HG03066 (cell line): ENCODE measurements at regions not wholly inside any gene's neighbourhood (a gene's known extent, or its start where the extent isn't known, plus 50 kb on each side); places are given as distances from the start of the nearest gene placed in this dataset.
"Not testable (repeated sequence)": the region's sequence is repeated elsewhere in the genome, so short reads cannot be mapped to it uniquely, and the experiment has no call there.

Experiments used
- ATAC-seq: cut with Tn5 transposase; IDR thresholded peaks from one replicate; pipeline ENCODE4 v1.9.1; 2021; ENCODE audit warnings: low read depth; ENCODE audit not compliant: unreplicated experiment

DNA sequence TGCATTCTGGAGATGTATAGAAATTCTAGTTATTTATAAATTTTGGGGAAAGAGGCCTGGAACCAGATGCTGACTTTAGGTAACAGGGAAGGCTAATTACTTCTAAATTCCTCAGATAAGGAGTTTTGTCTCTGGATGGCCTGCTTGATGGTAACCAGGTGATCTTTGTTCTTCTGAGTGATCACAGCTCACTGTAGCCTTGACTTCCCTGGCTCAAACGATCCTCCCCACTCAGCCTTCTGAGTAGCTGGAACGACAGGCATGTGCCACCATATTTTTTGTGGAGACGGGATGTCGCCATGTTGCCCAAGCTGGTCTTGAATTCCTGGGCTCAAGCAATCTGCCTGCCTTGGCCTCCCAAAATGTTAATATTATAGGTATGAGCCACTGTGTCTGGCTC lies 54.4 kb upstream of the MSH6 start:
- ATAC-seq = no peak

DNA sequence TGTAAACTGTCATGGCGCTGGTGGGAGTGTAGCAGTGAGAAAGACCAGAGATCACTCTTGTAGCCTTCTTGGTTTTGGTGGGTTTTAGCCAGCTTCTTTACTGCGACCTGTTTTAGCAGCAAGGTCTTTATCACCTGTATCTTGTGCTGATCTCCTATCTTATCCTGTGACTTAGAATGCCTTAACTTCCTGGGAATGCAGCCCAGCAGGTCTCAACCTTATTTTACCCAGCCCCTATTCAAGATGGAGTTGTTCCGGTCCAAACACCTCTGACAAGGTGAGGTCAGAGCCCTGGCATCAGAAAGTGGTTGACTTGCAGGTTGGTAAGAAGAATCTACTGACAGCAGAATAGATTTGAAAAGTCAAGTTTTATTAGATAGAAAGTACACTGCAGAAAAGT lies 55.0 kb upstream of the MSH6 start:
- ATAC-seq = no peak

DNA sequence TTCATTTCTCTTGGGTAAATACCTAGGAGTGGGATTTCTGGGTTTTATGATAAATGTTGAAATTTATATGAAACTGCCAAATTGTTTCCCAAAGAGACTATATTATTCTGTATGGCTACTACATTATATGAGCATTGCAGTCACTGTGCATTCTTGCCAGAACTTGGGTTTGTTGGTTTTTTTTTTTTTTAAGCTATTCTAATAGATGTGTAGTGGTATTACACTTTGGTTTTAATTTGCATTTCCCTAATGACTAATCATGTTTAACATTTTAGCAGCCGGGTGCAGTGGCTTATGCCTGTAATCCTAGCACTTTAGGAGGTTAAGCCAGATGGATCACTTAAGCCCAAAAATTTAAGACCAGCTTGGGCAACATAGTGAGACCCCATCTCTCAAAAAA lies 56.0 kb upstream of the MSH6 start:
- ATAC-seq = not testable (repeated sequence)

DNA sequence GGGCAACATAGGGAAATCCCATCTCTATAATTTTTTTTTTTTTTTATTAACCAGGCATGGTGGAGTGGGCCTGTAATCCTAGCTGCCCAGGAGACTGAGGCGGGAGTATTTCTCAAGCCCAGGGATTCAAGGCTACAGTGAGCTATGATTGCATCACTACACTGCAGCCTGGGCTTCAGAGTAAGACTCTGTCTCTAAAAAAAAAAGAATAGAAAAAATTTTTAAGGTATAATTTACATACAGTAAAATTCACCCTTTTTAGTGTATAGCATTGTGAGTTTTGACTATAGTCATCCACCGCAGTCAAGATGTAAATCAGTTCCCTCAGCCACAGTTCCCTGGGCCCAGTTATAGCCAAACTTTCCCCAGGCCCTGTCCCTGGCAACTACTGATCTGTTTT lies 57.1 kb upstream of the MSH6 start:
- ATAC-seq = no peak

DNA sequence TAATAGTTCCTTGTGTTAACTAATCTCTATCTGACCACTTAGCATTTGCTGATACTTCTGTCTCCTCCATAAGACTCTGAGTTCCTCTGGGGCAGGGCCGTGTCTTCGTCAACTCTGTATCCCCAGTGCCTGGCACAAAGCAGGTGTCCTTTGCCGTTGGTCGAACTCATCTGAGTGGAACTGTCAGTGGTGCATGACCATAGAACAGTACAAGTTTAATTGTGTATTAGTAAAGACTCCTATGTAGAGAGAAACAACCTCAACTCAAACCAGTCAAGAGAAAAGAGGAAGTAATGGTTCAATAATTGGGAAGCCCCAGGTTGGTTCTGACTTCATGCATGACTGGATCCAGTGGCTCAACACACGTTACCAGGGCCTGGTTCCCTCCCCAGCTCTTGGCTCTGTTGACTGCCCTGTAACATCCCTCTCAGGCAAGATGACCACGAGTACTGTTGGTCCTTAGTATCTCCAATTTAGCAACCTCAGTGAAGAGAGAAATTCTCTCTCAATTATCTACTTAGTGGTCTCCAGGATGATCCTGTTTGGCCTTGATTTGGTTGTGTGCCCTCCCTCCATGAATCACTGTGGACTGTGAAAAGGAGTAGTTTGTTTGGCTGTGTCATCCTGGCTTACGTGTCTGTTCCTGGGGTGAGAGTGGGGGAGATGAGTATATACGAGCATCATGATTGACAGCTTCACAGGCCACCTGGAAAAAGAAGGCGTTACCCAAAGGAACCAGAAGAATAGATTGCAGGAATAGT lies 58.5 kb upstream of the MSH6 start:
- peak; percentile 86 for ATAC-seq

DNA sequence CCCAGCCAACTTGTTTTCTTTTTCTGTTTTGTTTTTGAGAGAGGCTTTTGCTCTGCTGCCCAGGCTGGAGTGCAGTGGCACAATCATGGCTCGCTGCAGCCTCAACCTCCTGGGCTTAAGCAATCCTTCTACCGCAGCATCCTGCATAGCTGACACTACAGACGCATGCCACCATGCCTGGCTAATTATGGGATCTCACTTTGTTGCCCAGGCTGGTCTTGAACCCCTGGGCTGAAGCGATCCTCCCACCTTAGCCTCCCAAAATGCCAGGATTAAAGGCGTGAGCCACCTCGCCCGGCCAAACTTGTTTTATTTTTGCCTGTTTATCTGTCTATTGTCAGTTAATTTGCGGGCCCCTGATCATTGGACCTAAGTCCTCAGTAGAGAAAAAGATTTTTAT lies 61.6 kb upstream of the MSH6 start:
- no peak for ATAC-seq

DNA sequence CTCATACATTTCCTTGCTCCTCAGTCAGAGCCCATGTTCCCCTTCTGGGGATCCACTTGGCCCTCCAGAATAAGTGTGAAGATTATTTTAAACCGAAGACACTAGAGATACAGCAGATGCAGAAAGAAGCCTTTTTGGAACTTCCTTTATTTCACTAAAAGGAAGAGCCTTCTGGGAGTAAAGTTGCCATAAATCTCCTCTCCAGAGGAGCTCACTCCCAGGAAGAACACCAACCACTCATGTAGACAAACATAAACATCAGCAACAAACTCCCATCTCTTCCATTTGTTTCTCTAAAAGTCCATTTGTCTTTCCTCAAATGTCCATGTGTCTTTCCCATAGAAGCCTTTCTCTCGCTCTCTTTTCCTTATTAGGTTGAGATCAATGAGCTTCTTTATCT lies 62.4 kb upstream of the MSH6 start:
- no peak for ATAC-seq

DNA sequence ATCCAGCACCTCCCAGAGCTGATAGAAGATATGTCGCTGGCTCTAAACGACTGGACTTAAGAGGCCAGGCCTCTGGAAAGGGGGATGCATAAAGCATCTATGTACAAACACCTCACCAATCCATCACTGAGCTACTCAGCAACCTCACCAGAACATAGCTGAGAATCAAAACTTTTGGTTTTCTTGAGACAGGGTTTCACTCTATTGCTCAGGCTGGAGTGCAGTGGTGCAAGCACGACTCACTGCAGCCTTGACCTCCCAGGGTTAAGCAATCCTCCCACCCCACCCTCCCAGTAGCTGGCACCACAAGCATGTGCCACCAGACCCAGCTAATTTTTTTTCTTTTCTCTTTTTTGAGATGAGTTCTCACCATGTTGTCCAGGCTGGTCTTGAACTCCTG lies 62.9 kb upstream of the MSH6 start:
- peak; percentile 24 for ATAC-seq

DNA sequence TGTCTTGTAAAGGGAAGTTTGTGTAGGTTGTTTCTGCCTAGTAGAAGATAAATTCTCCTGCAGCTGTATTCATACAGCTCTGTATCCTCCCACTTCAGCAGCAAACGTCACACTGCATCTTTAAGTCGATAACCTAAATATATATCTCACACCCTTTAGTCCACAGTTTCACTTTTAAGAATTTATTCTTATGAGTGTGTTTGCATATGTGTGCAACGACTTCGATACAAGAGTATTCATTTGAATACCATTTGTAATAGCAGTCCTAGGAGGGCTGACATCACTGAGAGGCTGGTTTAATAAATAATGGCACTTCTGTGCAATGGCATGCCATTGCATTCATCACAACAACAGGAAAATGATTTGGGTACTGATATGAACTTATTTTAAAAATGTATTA lies 63.8 kb upstream of the MSH6 start:
- ATAC-seq = peak; percentile 47

DNA sequence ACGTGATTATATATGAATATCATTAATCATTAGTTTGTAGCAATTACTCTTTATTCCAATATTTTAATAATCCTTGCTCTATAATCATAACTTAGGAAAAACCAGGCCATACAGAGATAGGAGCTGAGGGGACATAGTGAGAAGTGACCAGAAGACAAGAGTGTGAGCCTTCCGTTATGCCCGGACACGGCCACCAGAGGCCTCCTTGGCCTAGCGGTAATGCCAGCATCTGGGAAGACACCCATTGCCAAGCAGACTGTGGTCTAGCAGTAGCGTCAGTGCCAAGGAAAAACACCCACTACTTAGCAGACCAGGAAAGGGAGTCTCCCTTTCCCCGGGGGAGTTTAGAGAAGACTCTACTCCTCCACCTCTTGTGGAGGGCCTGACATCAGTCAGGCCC lies 66.6 kb upstream of the MSH6 start:
- ATAC-seq = not testable (repeated sequence)

DNA sequence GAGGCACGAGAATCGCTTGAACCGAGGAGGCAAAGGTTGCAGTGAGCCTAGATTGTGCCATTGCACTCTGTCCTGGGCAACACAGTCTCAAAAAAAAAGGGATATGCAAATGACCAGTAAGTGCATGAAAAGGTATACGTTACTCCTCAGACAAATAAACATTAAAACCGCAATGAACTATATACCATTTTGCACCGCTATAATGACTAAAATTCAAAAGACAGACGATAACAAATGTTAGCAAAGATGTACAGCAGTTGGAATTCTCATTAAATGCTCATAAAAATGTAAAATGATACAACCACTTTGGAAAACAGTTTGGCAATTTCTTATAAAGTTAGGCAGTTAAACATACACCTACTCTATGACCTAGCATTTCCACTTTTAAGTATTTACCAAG lies 67.4 kb upstream of the MSH6 start:
- ATAC-seq = no peak

DNA sequence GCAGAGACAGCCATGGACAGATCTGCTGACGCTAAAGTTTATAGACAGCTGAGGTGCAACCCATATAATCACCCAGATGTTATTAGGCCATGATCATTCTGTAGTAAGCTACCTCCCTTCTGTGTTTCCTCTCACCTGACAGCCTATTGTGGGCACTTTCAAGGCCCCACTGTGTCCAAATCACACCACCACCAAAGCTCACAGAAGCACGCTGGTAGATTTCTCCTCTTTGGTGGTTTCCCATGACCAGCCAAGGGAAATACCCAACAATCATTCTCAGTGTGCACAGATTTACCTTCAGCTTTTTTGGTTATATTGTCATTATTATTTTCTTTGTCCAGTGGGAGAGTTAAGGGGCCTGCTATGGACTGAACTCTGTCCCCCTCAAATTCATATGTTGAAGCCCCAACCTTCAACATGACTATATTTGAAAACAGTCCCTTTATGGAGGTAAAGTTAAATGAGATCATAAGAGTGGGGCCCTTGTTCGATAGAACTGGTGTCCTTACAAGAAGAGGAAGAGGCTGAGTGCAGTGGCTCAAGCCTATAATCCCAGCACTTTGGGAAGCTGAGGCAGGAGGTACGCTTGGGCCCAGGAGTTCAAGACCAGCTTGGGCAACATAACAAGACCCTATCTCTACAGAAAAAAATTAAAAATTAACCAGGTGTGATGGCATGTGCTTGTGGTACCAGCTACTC lies 74.0 kb upstream of the MSH6 start:
- ATAC-seq = no peak

DNA sequence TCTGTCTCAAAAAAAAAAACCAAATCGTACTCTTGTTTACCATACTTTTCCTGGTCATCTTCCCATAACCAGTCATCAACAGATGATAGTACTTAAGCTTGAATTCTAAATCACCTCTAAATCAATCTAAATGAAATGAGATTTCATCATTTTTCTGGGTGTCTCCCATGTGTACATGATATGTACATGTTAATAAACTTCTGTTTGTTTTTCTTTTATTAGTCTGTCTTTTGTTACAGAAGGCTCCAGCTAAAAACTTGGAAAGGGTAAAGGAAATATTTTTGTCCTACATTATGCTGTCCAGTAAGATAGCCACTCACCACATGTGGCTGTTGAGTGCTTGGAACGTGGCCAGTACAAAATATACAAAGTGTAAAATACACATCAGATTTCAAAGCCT lies 78.7 kb upstream of the MSH6 start:
- no peak for ATAC-seq

DNA sequence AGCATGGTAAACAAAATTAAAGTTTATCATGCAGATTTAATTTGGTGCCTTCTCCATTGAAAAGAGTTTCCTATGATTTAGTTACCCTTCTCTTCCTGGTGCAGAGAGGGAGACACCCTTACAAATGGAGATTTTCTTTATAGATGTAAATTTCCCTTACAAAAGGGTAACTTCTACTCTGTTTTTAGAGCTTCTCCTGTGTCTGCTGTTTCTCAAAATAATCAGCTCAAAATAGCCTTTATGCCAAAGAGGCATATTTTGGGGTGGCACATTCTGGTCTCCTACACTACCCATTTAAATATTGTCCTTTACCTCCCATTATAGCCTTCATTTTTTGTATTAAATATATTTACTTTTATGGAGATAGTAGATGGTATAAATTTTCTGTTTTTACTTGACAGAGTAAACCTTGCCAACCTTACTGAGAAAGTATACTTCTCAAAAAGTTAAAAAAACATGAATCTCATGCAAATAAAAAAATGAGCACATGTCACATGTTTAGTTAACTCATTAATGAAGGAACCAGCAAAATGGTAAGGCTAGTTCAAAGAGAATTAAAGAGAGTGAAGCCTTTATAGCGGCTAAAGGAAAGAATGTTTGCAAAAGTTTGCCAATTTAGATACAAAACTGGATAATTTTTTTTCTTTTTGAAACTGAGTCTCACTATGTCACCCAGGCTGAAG lies 83.3 kb upstream of the MSH6 start:
- ATAC-seq = no peak

DNA sequence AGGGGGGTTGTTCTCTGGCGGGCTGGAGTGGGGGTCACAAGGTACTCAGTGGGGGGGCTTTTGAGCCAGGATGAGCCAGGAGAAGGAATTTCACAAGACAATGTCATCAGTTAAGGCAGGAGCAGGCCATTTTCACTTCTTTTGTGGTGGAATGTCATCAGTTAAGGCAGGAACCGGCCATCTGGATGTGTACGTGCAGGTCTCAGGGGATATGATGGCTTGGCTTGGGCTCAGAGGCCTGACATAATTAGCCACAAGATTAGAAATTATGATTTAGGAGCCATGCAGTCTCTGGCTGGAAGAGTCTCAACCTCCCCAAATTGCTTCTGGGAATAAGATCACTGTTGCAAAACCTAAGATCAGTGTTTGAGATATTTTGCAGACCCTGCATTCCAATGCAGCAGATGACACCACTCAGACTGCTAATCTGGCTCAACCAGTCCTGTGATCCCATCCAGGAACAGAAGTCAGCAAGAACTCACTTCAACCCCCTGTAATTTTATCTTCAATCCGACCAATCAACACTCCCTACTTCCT lies 84.4 kb upstream of the MSH6 start:
- ATAC-seq = not testable (repeated sequence)

DNA sequence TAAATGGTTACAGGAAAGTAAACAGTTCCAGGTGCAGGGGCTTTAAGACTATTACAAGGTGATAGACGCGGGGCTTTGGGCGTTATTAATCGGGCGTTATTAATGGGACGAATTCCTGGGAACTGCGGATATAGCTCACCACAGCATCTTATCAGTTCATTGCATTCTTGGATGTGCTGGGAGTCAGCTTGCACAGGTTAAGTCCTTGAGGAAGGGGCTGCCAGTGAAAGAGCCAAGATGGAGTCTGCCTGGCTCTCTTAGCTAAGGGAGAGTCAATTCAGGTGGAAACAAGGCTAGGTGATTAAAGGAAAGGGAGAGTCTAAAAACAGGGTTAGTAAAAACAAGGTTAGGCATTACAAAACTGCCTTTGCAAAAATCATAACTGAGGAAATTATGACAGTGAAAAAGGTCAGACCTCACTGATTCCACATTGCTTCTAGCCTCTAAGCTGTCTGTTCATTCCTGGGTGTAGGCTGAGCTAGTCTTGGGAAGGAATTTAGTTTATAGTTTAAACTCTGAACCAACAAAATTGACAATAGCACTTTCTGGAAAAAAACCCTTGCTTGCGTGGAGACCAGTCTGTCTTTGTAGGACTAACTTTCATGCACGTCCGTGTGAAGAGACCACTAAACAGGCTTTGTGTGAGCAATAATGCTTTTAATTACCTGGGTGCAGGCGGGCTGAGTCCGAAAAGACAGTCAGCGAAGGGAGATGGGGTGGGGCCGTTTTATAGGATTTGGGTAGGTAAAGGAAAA lies 85.1 kb upstream of the MSH6 start:
- ATAC-seq = not testable (repeated sequence)

DNA sequence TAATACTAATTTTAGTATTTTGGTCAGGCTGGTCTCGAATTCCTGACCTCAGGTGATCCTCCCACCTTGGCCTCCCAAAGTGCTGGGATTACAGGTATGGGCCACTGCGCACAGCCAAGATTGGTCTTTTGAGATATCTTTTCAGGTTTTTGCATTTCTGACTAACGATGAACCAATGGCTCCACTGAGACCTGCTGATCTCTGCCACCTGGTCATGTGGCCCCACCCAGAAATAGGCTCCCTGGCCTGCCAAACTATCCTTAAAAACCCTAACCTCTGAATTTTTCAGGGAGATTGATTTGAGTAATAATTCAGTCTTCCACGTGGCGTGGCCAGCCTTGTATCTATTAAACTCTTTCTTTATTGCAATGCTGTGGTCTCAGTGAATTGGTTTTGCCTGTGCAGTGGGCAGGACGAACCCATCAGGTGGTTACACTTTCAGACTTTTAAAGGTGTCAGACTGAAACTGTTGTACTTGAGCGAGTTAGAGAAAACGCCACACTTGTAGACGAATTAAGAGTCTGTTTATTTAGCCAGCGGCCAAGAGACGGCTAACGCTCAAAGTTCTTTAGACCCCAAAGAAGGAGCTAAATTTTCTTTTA lies 85.8 kb upstream of the MSH6 start:
- ATAC-seq = peak; percentile 84

DNA sequence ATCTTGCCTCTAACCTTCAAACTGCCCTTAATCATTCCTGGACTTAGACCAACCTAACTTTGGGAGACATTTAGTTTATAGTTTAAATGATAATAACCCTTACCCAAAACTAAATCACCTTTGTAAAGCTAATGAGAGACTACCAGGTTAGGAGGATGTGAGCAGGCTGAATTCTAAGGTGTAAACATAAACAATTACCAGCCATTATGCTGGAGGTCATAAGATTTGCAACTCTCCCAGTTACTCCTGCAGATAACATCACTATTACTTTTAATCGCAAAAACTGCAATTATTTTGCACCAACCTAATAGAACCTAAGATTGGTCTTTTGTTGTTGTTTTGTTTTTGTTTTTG lies 86.5 kb upstream of the MSH6 start:
- ATAC-seq = no peak

DNA sequence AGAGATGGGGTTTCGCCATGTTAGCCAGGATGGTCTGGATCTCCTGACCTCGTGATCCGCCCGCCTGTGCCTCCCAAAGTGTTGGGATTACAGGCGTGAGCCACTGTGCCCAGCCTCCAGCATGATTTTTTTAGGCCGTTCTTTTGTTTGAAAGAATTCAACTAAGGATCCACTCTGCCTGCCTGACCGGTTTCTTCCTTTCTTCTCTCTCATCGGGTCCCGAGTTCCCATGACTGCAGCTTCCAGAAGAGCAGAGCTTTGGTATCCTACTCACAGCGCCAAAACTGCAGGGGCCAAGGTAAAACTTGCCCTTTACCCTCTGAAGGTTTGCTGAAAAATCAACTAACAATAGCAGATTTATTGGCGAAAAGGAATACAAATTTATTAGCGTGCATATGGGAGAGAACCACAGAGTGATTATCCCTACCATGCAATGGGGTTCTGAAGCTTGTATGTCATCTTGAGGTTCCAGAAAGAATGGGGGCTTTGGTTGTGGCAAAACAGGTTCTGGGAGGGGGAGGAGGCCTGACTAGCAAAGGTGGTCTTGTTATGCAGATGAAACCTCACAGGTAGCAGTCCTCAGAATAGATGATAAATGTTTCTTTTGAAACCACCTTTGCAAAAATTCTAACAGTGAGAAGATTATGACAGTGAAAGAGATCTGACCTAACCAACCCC lies 87.0 kb upstream of the MSH6 start:
- ATAC-seq = no peak

DNA sequence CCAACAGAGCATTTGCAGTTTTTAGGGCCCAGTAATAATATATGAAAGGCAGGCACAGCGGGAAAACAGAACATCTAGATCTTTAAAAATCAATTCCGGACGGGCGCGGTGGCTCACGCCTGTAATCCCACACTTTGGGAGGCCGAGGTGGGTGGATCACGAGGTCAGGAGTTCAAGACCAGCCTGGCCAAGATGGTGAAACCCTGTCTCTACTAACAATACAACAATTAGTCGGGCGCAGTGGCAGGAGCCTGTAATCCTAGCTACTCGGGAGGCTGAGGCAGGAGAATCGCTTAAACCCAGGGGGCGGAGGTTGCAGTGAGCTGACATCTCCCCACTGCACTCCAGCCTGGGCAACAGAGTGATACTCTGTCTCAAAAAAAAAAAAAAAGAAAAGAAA lies 88.5 kb upstream of the MSH6 start:
- not testable (repeated sequence) for ATAC-seq
